Uterus (tissue), 3 donors: ENCODE measurements at regions not wholly inside any gene's neighbourhood (a gene's known extent, or its start where the extent isn't known, plus 50 kb on each side); places are given as distances from the start of the nearest gene placed in this dataset.

Experiments
- DNase-seq, 2 donors: peaks; one replicate each; pipeline ENCODE4 v3.0.0-alpha.2; 2019 to 2020
- H3K27ac ChIP-seq, 2 donors: fragments of 200-600 bp; sonication (generic); 1 replicate in 1 of 2; 2 replicates in 1 of 2; pipeline ENCODE4 v1.5.1; 2016 to 2018
- H3K27me3 ChIP-seq, 2 donors: fragments of 200-600 bp; sonication (generic); one replicate each; pipeline ENCODE4 v1.5.1; 2018 to 2019; ENCODE audit warnings: control low read depth in 1 of 2
- H3K36me3 ChIP-seq, 2 donors: fragments of 200-600 bp; sonication (generic); one replicate each; pipeline ENCODE4 v1.5.1; 2019; ENCODE audit warnings: control low read depth in 1 of 2
- H3K4me1 ChIP-seq, 2 donors: fragments of 200-600 bp; sonication (generic); one replicate each; pipeline ENCODE4 v1.5.1; 2018 to 2019; ENCODE audit warnings: control low read depth in 1 of 2
- H3K4me3 ChIP-seq, 2 donors: fragments of 200-600 bp; sonication (generic); 1 replicate in 1 of 2; 2 replicates in 1 of 2; pipeline ENCODE4 v1.5.1; 2018 to 2019; ENCODE audit warnings: mild to moderate bottlenecking in 1 of 2
- H3K9me3 ChIP-seq, 2 donors: fragments of 200-600 bp; sonication (generic); one replicate each; pipeline ENCODE4 v1.5.1; 2019; ENCODE audit warnings: control low read depth in 1 of 2
- CTCF ChIP-seq, 4 experiments: fragments of 200-600 bp in 2 of 4; fragments of 450-650 bp in 2 of 4; sonication (generic) in 2 of 4; IDR thresholded peaks; one replicate each; pipeline ENCODE4 v1.5.1; 2016 to 2019; ENCODE audit warnings: antibody characterized with exemption in 4 of 4, mild to moderate bottlenecking in 2 of 4, moderate library complexity in 1 of 4
- POLR2A ChIP-seq, 2 donors: fragments of 450-650 bp; IDR thresholded peaks; one replicate each; pipeline ENCODE4 v1.6.1; 2016; ENCODE audit warnings: antibody characterized with exemption in 2 of 2, mild to moderate bottlenecking in 1 of 2, moderate library complexity in 1 of 2
- intact Hi-C: fragments of 100-400 bp; cut with DNase I; formaldehyde crosslinking; loops from one replicate; pipeline ENCODE4 v1.15.1; 2023; ENCODE audit warnings: low total_unique reads
- donor health status: DM: yes; HTN: yes; CAD: no.

- intact Hi-C loops: no loop called here
- H3K4me1 ChIP-seq: no peaks in the 10 kb centered on the region
Observed at GRCh38 chr5:103827976-103828375, 265.4 kb upstream of the NUDT12 start.

DNA sequence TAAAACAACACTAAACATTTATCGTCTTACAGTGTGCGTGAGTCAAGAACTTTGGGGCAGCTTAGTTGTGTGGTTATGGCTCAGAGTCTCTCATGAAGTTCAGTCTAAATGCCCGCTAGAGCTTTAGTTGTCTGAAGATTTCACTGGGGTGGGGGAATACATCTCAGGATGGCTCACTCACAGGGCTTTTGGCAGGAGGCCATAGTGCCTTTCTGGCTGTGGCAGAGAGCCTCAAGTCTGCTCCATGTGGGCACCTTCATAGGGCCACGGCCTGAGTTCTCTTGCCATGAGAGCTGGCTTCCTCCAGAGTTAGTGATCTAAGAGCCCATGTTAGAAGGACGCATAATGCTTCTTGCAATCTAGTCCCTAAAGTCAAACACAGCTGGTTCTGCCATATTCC lies 258.8 kb upstream of the NUDT12 start:
- H3K27ac ChIP-seq: no peak overlapping the region
- H3K36me3 ChIP-seq: no peaks in the 10 kb centered on the region
- intact Hi-C loops: no loop called here
- no peak for DNase-seq
- no peaks in the 10 kb centered on the region for H3K9me3 ChIP-seq
- no peaks in the 10 kb centered on the region for H3K27me3 ChIP-seq
- H3K4me3 ChIP-seq: no peak overlapping the region
- H3K4me1 ChIP-seq: no peaks in the 10 kb centered on the region
- TF ChIP-seq POLR2A (IDR thresholded peaks at IDR 0.05): no peak
- TF ChIP-seq CTCF (IDR thresholded peaks at IDR 0.05): no peak

More at GRCh38 chr5:103827976-103828375, 265.4 kb upstream of the NUDT12 start:
- Histone ChIP-seq H3K27ac (no peak overlapping the region), H3K36me3 (no peaks in the 10 kb centered on the region), H3K27me3 (no peaks in the 10 kb centered on the region), H3K4me3 (no peak overlapping the region), H3K9me3 (no peaks in the 10 kb centered on the region)
- TF ChIP-seq POLR2A (IDR thresholded peaks at IDR 0.05) (no peak), CTCF (IDR thresholded peaks at IDR 0.05) (no peak)
- no peak for DNase-seq

GRCh38 chr5:103808464-103809106 lies 246.0 kb upstream of the NUDT12 start:
- Histone ChIP-seq H3K36me3 (no peaks in the 10 kb centered on the region), H3K27me3 (no peaks in the 10 kb centered on the region), H3K4me1 (no peaks in the 10 kb centered on the region), H3K9me3 (no peaks in the 10 kb centered on the region), H3K4me3 (no peak overlapping the region), H3K27ac (no peak overlapping the region)
- TF ChIP-seq POLR2A (IDR thresholded peaks at IDR 0.05) (no peak), CTCF (IDR thresholded peaks at IDR 0.05) (peak in 2 of 4 experiments; percentile 10 to 35)
- no peak for DNase-seq
- intact Hi-C loops: no loop called here

- intact Hi-C loops: no loop called here
Observed at GRCh38 chr5:103804711-103805110, 242.1 kb upstream of the NUDT12 start.

GRCh38 chr5:103801681-103802080 lies 239.1 kb upstream of the NUDT12 start:
- Histone ChIP-seq H3K4me1 (no peaks in the 10 kb centered on the region), H3K4me3 (no peak overlapping the region), H3K27ac (no peak overlapping the region), H3K36me3 (no peaks in the 10 kb centered on the region), H3K27me3 (no peaks in the 10 kb centered on the region), H3K9me3 (no peaks in the 10 kb centered on the region)
- DNase-seq: no peak
- intact Hi-C loops: no loop called here
- TF ChIP-seq CTCF (IDR thresholded peaks at IDR 0.05) (no peak), POLR2A (IDR thresholded peaks at IDR 0.05) (no peak)

More at GRCh38 chr5:103804711-103805110, 242.1 kb upstream of the NUDT12 start:
- no peaks in the 10 kb centered on the region for H3K4me1 ChIP-seq
- H3K36me3 ChIP-seq: no peaks in the 10 kb centered on the region
- no peak overlapping the region for H3K27ac ChIP-seq
- no peaks in the 10 kb centered on the region for H3K27me3 ChIP-seq
- H3K9me3 ChIP-seq: no peaks in the 10 kb centered on the region
- no peak for DNase-seq
- TF ChIP-seq CTCF (IDR thresholded peaks at IDR 0.05) (no peak), POLR2A (IDR thresholded peaks at IDR 0.05) (no peak)
- no peak overlapping the region for H3K4me3 ChIP-seq
